HCT116 (cell line): ENCODE measurements at regions not wholly inside any gene's neighbourhood (a gene's known extent, or its start where the extent isn't known, plus 50 kb on each side); places are given as distances from the start of the nearest gene placed in this dataset.

Source experiments
- ATAC-seq: fragments of 200-7000 bp; cut with Tn5 transposase; 2 replicates; pipeline ENCODE4 v1.9.1; 2020; ENCODE audit warnings: mild to moderate bottlenecking, moderate library complexity
- BruUV-seq: library from RNA; stranded (reverse); fragments of 400-500 nt; replicated peaks from 2 replicates; lab custom pipeline; 2021; lab: Mats Ljungman, UMichigan
- CTCF ChIA-PET: fragments of 300-600 bp; sonication (Branson Sonifier 250); formaldehyde crosslinking; loops from one replicate; lab custom pipeline; 2021; ENCODE audit warnings: antibody characterized with exemption; lab: Charles Lee
- POLR2A ChIA-PET: fragments of 300-600, 350-600 bp; sonication (Branson Sonifier 250); formaldehyde crosslinking; loops from one replicate; lab custom pipeline; 2021; ENCODE audit warnings: antibody characterized with exemption; lab: Charles Lee
- RAD21 ChIA-PET, 2 experiments: fragments of 300-600 bp; sonication (Branson Sonifier 250); formaldehyde crosslinking; loops; one replicate each; lab custom pipeline; 2023; ENCODE audit warnings: low total read pairs in 2 of 2; ENCODE audit not compliant: uncharacterized antibody in 2 of 2, unreplicated experiment in 2 of 2, low non-redundant PET in 1 of 2; lab: Charles Lee
- DNase-seq: peaks from one replicate; pipeline ENCODE4 v3.0.0-alpha.2; 2010; ENCODE audit warnings: low read depth, low spot score
- H2AFZ ChIP-seq: fragments of 200-600 bp; shearing (Covaris generic), sonication (generic); 2 replicates; pipeline ENCODE4 v1.6.1; 2017; ENCODE audit warnings: low read depth, mixed run types, mixed read lengths, antibody characterized with exemption, low read length; ENCODE audit not compliant: poor library complexity, severe bottlenecking
- H3K27ac ChIP-seq: 2 replicates; pipeline ENCODE4 v1.5.1; 2012; ENCODE audit warnings: low read depth, low read length
- H3K27me3 ChIP-seq: fragments of 200-600 bp; sonication (generic); 2 replicates; pipeline ENCODE4 v1.6.1; 2016; ENCODE audit warnings: mixed run types, low read length, mixed read lengths; ENCODE audit not compliant: insufficient read depth
- H3K36me3 ChIP-seq, 2 experiments: fragments of 200-500 bp in 1 of 2; fragments of 200-600 bp in 1 of 2; sonication (Bioruptor generic) in 1 of 2; sonication (generic) in 1 of 2; 2 replicates each; pipeline versions ENCODE4 v1.5.1 to v1.6.1; 2014 to 2016; ENCODE audit warnings: low read length in 2 of 2, inconsistent platforms in 1 of 2, mixed read lengths in 1 of 2, mixed run types in 1 of 2; ENCODE audit not compliant: insufficient read depth in 2 of 2, control insufficient read depth in 1 of 2
- H3K4me1 ChIP-seq, 2 experiments: fragments of 200-600 bp in 1 of 2; sonication (generic) in 1 of 2; 2 replicates each; pipeline versions ENCODE4 v1.5.1 to v1.6.1; 2012 to 2017; ENCODE audit warnings: low read length in 2 of 2, inconsistent platforms in 1 of 2, mild to moderate bottlenecking in 1 of 2, mixed read lengths in 1 of 2, mixed run types in 1 of 2, moderate library complexity in 1 of 2; ENCODE audit not compliant: insufficient read depth in 2 of 2, control insufficient read depth in 1 of 2
- H3K4me2 ChIP-seq: fragments of 200-600 bp; sonication (generic); 2 replicates; pipeline ENCODE4 v1.6.1; 2017; ENCODE audit warnings: mixed run types, low read length, mixed read lengths
- H3K4me3 ChIP-seq, 2 experiments: fragments of 200-600 bp in 1 of 2; sonication (generic) in 1 of 2; replicated peaks in 1 of 2; 2 replicates each; pipeline ENCODE4 v1.5.1; 2011 to 2016; ENCODE audit warnings: low read length in 2 of 2, control low read depth in 1 of 2, low read depth in 1 of 2, mild to moderate bottlenecking in 1 of 2, mixed read lengths in 1 of 2, mixed run types in 1 of 2
- H3K79me2 ChIP-seq: fragments of 200-600 bp; sonication (generic); 2 replicates; pipeline ENCODE4 v1.6.1; 2017; ENCODE audit warnings: mild to moderate bottlenecking, mixed run types, low read length, moderate library complexity, mixed read lengths; ENCODE audit not compliant: insufficient read depth
- H3K9ac ChIP-seq: fragments of 200-600 bp; sonication (generic); 2 replicates; pipeline ENCODE4 v1.6.1; 2016; ENCODE audit warnings: low read length, mixed read lengths
- H3K9me2 ChIP-seq: fragments of 200-600 bp; sonication (generic), shearing (Covaris generic); 2 replicates; pipeline ENCODE4 v1.6.1; 2017; ENCODE audit warnings: mixed run types, mild to moderate bottlenecking, moderate library complexity; ENCODE audit not compliant: insufficient read depth
- H3K9me3 ChIP-seq, 2 experiments: fragments of 200-500 bp in 1 of 2; fragments of 200-600 bp in 1 of 2; sonication (Bioruptor generic) in 1 of 2; sonication (generic) in 1 of 2; 2 replicates each; pipeline ENCODE4 v1.6.1; 2014 to 2017; ENCODE audit warnings: low read length in 2 of 2, mixed read lengths in 2 of 2, inconsistent platforms in 1 of 2, low read depth in 1 of 2, mild to moderate bottlenecking in 1 of 2, mixed run types in 1 of 2, moderate library complexity in 1 of 2; ENCODE audit not compliant: control insufficient read depth in 1 of 2, insufficient read depth in 1 of 2
- H4K20me1 ChIP-seq: fragments of 200-600 bp; sonication (generic), shearing (Covaris generic); 2 replicates; pipeline ENCODE4 v1.6.1; 2017; ENCODE audit warnings: mixed run types, mild to moderate bottlenecking, moderate library complexity; ENCODE audit not compliant: insufficient read depth
- CEBPB ChIP-seq: IDR thresholded peaks from 2 replicates; pipeline ENCODE4 v1.6.1; 2012; ENCODE audit warnings: low read depth
- FOSL1 ChIP-seq: IDR thresholded peaks from 2 replicates; pipeline ENCODE4 v1.6.1; 2012; ENCODE audit warnings: low read depth
- POLR2A ChIP-seq: IDR thresholded peaks from 2 replicates; pipeline ENCODE4 v1.7.0; 2011; ENCODE audit warnings: borderline replicate concordance; ENCODE audit not compliant: insufficient read depth, insufficient read length; ENCODE audit errors: extremely low read depth
- POLR2AphosphoS5 ChIP-seq: IDR thresholded peaks from 2 replicates; pipeline ENCODE4 v1.6.1; 2011; ENCODE audit warnings: mild to moderate bottlenecking, low read depth, low read length, moderate library complexity
- TCF7L2 ChIP-seq: IDR thresholded peaks from 2 replicates; pipeline ENCODE4 v1.7.0; 2011; ENCODE audit warnings: borderline replicate concordance, inconsistent platforms; ENCODE audit not compliant: insufficient read depth, insufficient read length; ENCODE audit errors: extremely low read depth
- ZBTB33 ChIP-seq: IDR thresholded peaks from 2 replicates; pipeline ENCODE4 v1.6.1; 2011; ENCODE audit warnings: mild to moderate bottlenecking, low read length, moderate library complexity; ENCODE audit not compliant: insufficient replicate concordance; ENCODE audit errors: extremely low read depth
- intact Hi-C: fragments of 100-400 bp; cut with micrococcal nuclease; formaldehyde crosslinking; loops from 2 replicates; pipeline ENCODE4 v1.10.0; 2022

GRCh38 chr5:20351849-20352248 is 363.8 kb upstream of the CDH18 start:
- POLR2A ChIA-PET = no interaction called here
- intact Hi-C loops = no loop called here
- no peaks in the 10 kb centered on the region for H4K20me1 ChIP-seq
- H3K9me2 ChIP-seq = no peaks in the 10 kb centered on the region
- no peaks in the 10 kb centered on the region for H3K36me3 ChIP-seq
- H3K27me3 ChIP-seq = no peaks in the 10 kb centered on the region
- RAD21 ChIA-PET = no interaction called here
- no peak overlapping the region for H3K4me3 ChIP-seq
- ATAC-seq (no peak), DNase-seq (no peak)
- no TSS peak for BruUV-seq
- no peak overlapping the region for H2AFZ ChIP-seq
- no peak overlapping the region for H3K9ac ChIP-seq
- peaks cover 4 to 12% of the 10 kb centered on the region in 2 experiments; a peak in 2 of 4 replicates for H3K9me3 ChIP-seq
- H3K4me1 ChIP-seq = no peaks in the 10 kb centered on the region
- H3K4me2 ChIP-seq = no peak overlapping the region
- no peak overlapping the region for H3K27ac ChIP-seq
- no peak for TF ChIP-seq FOSL1
- TF ChIP-seq POLR2A = no peak
- no peak for TF ChIP-seq POLR2AphosphoS5
- H3K79me2 ChIP-seq = no peaks in the 10 kb centered on the region
- CTCF ChIA-PET = no interaction called here

GRCh38 chr5:20348321-20348720 is 360.3 kb upstream of the CDH18 start:
- Histone ChIP-seq H3K36me3 (no peaks in the 10 kb centered on the region), H4K20me1 (no peaks in the 10 kb centered on the region), H3K9me2 (no peaks in the 10 kb centered on the region), H3K4me2 (no peak overlapping the region), H3K4me1 (no peaks in the 10 kb centered on the region), H3K27me3 (no peaks in the 10 kb centered on the region), H3K9me3 (peaks cover 4 to 16% of the 10 kb centered on the region in 2 experiments; a peak in 2 of 4 replicates), H3K79me2 (no peaks in the 10 kb centered on the region), H3K27ac (no peak overlapping the region), H3K4me3 (no peak overlapping the region), H2AFZ (no peak overlapping the region), H3K9ac (no peak overlapping the region)
- intact Hi-C loops = no loop called here
- ATAC-seq (no peak), DNase-seq (no peak)
- ChIA-PET POLR2A (no interaction called here), RAD21 (no interaction called here), CTCF (no interaction called here)
- no peak for TF ChIP-seq ZBTB33
- no peak for TF ChIP-seq TCF7L2
- no peak for TF ChIP-seq CEBPB
- no TSS peak for BruUV-seq
